Endothelial cell (in vitro differentiated cells): ENCODE measurements at regions not wholly inside any gene's neighbourhood (a gene's known extent, or its start where the extent isn't known, plus 50 kb on each side); places are given as distances from the start of the nearest gene placed in this dataset.
"Not testable (repeated sequence)": the region's sequence is repeated elsewhere in the genome, so short reads cannot be mapped to it uniquely, and the experiment has no call there.

Experiments used
- DNase-seq: peaks from one replicate; pipeline ENCODE4 v3.0.0; 2021; ENCODE audit warnings: low spot score
- H3K27ac Mint-ChIP-seq: one replicate; pipeline ENCODE4 v1.8.0; 2021; ENCODE audit warnings: mixed read lengths, inconsistent platforms; ENCODE audit not compliant: unreplicated experiment
- H3K27me3 Mint-ChIP-seq: one replicate; pipeline ENCODE4 v1.8.0; 2021; ENCODE audit warnings: mild to moderate bottlenecking, moderate library complexity, mixed read lengths, inconsistent platforms; ENCODE audit not compliant: unreplicated experiment
- H3K36me3 Mint-ChIP-seq: one replicate; pipeline ENCODE4 v1.8.0; 2021; ENCODE audit warnings: mild to moderate bottlenecking, low read depth, mixed read lengths, inconsistent platforms; ENCODE audit not compliant: unreplicated experiment
- H3K4me1 Mint-ChIP-seq: one replicate; pipeline ENCODE4 v1.8.0; 2021; ENCODE audit warnings: mild to moderate bottlenecking, mixed read lengths, inconsistent platforms; ENCODE audit not compliant: unreplicated experiment
- H3K4me3 Mint-ChIP-seq: one replicate; pipeline ENCODE4 v1.8.0; 2021; ENCODE audit warnings: mild to moderate bottlenecking, mixed read lengths, inconsistent platforms; ENCODE audit not compliant: unreplicated experiment
- H3K9me3 Mint-ChIP-seq: one replicate; pipeline ENCODE4 v1.8.0; 2021; ENCODE audit warnings: mixed read lengths, inconsistent platforms; ENCODE audit not compliant: unreplicated experiment
- CTCF ChIP-seq: fragments of 200-600 bp; sonication (generic); IDR thresholded peaks from one replicate; pipeline ENCODE4 v1.5.0; 2021; ENCODE audit warnings: antibody characterized with exemption; ENCODE audit not compliant: unreplicated experiment

DNA sequence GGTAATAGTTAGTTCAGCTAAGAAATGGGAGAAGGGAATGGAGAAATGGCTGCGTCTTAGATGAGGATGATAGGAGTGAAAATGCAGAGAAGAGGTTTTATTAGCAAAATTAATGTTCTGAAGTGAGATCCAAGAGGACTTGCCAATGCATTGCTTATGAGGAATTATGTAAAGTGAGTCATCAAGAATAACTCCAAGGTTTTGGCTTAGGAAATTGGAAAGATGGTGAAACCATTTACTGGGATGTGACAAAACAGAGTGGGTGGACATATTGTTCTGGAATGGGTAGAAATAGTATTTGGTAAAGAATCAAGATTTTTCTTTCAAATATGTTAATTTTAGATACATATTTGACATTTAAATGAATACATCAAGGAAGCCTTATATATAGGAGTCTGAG lies 306.6 kb upstream of the CYRIA start:
- Mint-ChIP-seq H3K9me3 (no peaks in the 10 kb centered on the region), H3K36me3 (no peaks in the 10 kb centered on the region), H3K4me3 (no peak overlapping the region), H3K27me3 (peaks cover 1% of the 10 kb centered on the region), H3K4me1 (peaks cover 5% of the 10 kb centered on the region), H3K27ac (no peak overlapping the region)
- DNase-seq, result no peak
- TF ChIP-seq CTCF, result no peak

GRCh38 chr2:16971722-16972234 lies 306.1 kb upstream of the CYRIA start:
- Mint-ChIP-seq H3K27ac (no peak overlapping the region), H3K27me3 (peaks cover 1% of the 10 kb centered on the region), H3K4me3 (no peak overlapping the region), H3K4me1 (peaks cover 5% of the 10 kb centered on the region), H3K9me3 (no peaks in the 10 kb centered on the region), H3K36me3 (no peaks in the 10 kb centered on the region)
- no peak for TF ChIP-seq CTCF
- DNase-seq, result no peak

DNA sequence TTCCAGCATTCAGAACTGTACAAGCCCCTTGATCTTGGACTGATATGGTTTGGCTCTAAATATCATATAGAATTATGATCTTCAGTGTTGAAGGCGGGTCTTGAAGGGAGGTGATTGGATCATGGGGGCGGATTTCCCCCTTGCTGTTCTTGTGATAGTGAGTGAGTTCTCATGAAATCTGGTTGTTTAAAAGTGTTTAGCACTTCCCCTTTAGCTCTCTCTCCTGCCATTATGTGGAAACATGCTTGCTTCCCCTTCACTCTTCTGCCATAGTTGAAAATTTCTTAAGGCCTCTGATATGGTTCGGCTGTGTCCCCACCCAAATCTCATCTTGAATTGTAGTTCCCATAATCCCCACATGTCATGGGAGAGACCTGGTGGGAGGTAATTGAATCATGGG lies 305.3 kb upstream of the CYRIA start:
- not testable (repeated sequence) for DNase-seq, H3K4me3 Mint-ChIP-seq, H3K4me1 Mint-ChIP-seq

GRCh38 chr2:16962505-16962904 lies 296.9 kb upstream of the CYRIA start:
- Mint-ChIP-seq H3K4me1 (peaks cover 5% of the 10 kb centered on the region), H3K36me3 (no peaks in the 10 kb centered on the region), H3K9me3 (no peaks in the 10 kb centered on the region), H3K4me3 (no peak overlapping the region), H3K27ac (no peak overlapping the region), H3K27me3 (no peaks in the 10 kb centered on the region)
- TF ChIP-seq CTCF, result no peak
- no peak for DNase-seq

More for the DNA sequence above, 305.3 kb upstream of the CYRIA start:
- H3K27me3 Mint-ChIP-seq, H3K9me3 Mint-ChIP-seq, H3K36me3 Mint-ChIP-seq, H3K27ac Mint-ChIP-seq: not testable (repeated sequence)

DNA sequence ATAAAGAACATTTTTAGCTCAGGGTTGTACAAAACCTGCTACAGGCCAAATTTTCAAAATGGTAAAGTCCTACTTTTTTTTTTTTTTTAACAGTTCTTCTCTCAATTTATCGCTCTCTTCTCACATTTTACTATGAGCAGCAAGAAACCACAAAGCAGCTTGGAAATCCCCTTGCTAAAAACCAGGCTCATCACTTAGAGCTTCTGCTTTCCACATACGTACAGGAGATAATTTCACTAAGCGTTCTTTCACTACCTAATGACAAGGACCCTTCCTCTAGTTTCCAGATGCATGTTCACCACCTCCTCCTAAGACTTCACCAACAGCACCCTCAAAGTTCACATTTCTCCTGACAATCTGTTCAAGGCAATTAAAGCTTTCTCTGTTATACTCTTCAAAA lies 294.9 kb upstream of the CYRIA start:
- Mint-ChIP-seq H3K4me3 (no peak overlapping the region), H3K27me3 (no peaks in the 10 kb centered on the region), H3K36me3 (no peaks in the 10 kb centered on the region), H3K4me1 (peaks cover 2% of the 10 kb centered on the region), H3K9me3 (no peaks in the 10 kb centered on the region), H3K27ac (no peak overlapping the region)
- no peak for DNase-seq
- no peak for TF ChIP-seq CTCF
